PC-9 (cell line): ENCODE measurements at regions not wholly inside any gene's neighbourhood (a gene's known extent, or its start where the extent isn't known, plus 50 kb on each side); places are given as distances from the start of the nearest gene placed in this dataset.

ENCODE experiments used
- CTCF ChIP-seq: fragments of 200-600 bp; sonication (generic); conservative IDR thresholded peaks from 2 replicates; pipeline ENCODE4 v1.6.1; 2017; ENCODE audit warnings: mixed run types, antibody characterized with exemption, mild to moderate bottlenecking, moderate library complexity
- EZH2 ChIP-seq: fragments of 200-600 bp; sonication (generic); IDR thresholded peaks from 2 replicates; pipeline ENCODE4 v1.8.0; 2017; ENCODE audit warnings: antibody characterized with exemption, low read depth

GRCh38 chr5:4229414-4230292, 634.0 kb downstream of the IRX1 start:
- TF ChIP-seq CTCF = no peak
- no peak for TF ChIP-seq EZH2
